DMS153 treated with DMSO at 0.1 percent for 48 hours (cell line): ENCODE measurements at regions not wholly inside any gene's neighbourhood (a gene's known extent, or its start where the extent isn't known, plus 50 kb on each side); places are given as distances from the start of the nearest gene placed in this dataset.
"Not testable (repeated sequence)": the region's sequence is repeated elsewhere in the genome, so short reads cannot be mapped to it uniquely, and the experiment has no call there.

Experiments
- DNase-seq: peaks from one replicate; lab custom pipeline; 2025; ENCODE audit not compliant: unreplicated experiment; lab: John Stamatoyannopoulos, UW

- DNase-seq = not testable (repeated sequence)
Observed at GRCh38 chr14:106658066-106658860, 1131.9 kb downstream of the TMEM121 start.

GRCh38 chr14:106661561-106661960 lies 1135.2 kb downstream of the TMEM121 start:
- DNase-seq = not testable (repeated sequence)

GRCh38 chr14:106662936-106663550 lies 1136.7 kb downstream of the TMEM121 start:
- DNase-seq = no peak

DNA sequence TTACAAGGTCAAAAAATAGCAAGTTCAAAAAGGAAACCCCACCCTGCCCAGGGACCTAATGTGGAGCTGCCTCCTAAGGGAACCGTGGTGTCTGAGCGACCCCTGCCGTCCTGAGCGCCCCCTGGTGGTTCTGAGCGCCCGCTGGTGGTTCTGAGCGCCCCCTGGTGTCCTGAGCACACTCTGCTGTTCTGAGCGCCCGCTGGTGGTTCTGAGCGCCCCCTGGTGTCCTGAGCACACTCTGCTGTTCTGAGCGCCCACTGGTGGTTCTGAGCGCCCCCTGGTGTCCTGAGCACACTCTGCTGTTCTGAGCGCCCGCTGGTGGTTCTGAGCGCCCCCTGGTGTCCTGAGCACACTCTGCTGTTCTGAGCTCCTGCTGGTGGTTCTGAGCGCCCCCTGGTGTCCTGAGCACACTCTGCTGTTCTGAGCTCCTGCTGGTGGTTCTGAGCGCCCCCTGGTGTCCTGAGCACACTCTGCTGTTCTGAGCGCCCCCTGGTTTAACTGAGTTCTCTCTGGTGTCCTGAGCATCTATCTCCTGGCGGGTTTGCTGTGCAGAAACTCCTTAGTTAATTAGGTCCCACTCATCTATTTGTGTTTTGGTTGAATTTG lies 1137.5 kb downstream of the TMEM121 start:
- DNase-seq = not testable (repeated sequence)

- no peak for DNase-seq
Observed at GRCh38 chr14:106665814-106666213, 1139.4 kb downstream of the TMEM121 start.

DNA sequence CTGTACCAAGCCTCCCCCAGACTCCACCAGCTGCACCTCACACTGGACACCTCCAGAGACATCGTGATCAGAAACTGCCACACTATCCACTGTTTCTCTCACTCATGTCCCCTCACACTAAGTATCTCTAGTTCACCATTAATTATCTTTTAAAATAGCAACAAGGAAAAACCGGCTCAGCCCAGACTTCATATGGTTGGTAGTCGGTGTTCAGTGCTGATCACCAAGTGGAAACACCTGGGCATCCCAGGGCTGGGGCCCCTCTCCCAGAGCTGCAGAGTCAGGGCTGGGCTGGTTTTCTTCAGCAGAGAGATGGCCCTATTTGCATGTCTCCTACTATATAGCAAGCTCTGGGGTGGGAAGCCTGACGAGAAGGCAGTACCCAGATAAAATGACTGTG lies 1140.0 kb downstream of the TMEM121 start:
- no peak for DNase-seq

- no peak for DNase-seq
Observed at GRCh38 chr14:106670011-106670410, 1143.6 kb downstream of the TMEM121 start.

GRCh38 chr14:106674093-106674492 lies 1147.7 kb downstream of the TMEM121 start:
- not testable (repeated sequence) for DNase-seq

DNA sequence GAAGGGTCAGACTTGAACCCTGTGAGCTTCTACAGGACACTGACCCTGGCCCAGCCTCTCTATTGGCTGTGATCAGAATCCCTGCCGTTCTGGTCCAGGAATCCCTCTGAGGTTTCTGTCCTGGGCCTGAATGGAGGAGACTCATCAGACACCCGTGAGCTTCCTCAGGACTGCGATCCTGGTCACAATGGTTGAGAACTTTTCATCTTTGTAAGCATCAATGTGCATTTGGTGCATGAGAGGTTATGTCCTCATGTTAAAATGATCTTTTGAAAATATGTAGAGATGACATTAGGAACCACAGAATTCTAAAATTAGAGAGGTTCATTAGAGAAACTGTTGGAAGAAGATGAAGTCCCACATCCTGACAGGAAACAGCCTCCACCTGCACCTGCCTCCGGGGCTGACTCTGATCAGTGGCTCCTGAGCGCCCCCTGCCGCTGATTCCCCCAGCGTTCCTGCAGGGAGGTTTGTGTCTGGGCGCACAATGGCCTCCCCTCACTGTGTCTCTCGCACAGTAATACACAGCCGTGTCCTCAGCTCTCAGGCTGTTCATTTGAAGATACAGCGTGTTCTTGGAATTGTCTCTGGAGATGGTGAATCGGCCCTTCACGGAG lies 1148.2 kb downstream of the TMEM121 start:
- DNase-seq = not testable (repeated sequence)

DNA sequence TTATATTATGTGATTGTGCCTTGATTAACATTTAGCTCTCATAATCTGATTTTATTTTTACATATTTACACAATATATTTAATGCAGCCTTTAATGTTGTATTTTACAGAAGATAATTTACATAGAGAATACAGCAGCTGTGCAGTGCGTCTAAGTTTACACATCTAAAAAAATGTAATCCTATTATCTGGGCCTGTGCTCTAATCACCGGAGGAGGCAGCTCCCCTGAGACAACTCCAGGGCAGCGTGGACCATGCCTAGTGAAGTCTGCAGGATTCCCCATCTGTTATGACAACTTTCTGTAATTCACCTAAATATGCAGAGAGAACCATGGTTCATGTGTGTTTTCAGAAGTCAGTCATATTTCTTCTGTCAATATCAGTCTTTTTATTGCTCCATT lies 1149.3 kb downstream of the TMEM121 start:
- not testable (repeated sequence) for DNase-seq

DNA sequence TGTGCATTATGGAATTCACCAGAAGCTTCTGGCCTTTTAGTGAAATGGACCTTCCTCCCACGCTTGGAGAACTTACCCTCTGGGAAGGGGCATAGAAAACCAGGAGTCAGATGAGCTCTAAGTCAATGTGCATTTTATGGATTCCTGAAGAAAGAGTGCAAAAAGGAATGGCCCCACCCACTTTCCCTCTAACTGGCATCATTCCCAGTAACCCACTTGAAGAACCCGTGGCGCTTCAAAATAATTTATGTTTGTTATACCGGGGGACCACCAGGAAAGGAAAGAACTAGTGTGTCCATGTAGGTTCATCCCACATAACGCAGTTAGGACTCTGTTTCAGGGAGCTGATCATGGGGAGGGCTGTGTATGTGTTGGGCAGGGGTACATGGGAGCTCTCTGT lies 1153.4 kb downstream of the TMEM121 start:
- DNase-seq = no peak

DNA sequence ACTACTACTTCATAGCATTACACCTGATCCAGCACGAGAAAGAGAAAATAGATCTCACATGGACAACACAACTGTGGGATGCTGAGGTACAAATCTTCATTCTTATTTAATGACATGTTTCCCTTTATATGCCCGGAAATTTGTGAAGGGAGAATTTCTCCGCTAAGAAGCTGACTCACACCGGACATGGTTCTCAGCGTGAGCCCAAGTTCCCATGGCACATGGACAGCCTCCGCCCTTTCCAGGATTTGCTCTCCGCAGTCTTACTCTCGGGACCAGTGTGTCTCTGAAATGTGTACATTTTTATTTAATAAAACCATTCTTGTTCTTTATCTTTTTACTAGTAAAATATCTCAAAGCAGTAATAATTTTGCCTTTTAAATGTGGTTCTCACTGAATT lies 1154.8 kb downstream of the TMEM121 start:
- no peak for DNase-seq

DNA sequence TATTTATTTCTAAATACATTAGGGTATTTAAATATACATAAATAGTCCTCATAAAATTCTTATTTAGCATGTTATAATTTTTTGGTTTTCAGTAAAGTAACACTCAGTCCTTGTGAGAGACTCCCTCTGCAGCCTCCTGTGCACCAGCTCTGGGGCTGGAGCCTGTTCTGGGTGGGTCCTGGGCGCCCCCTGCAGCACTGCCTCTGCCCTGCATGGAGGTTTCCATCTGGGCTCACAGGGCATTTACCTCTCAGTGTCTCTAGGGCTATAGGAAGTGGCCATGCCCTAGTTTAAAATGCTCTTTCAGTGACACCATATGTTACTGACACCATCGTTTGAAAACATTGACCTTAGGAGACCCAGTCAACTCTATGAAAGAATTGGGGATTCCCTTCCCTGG lies 1155.2 kb downstream of the TMEM121 start:
- DNase-seq = no peak

- no peak for DNase-seq
Observed at GRCh38 chr14:106683631-106684030, 1157.2 kb downstream of the TMEM121 start.

- DNase-seq = no peak
Observed at GRCh38 chr14:106686533-106686932, 1160.2 kb downstream of the TMEM121 start.

GRCh38 chr14:106690333-106690891 lies 1164.0 kb downstream of the TMEM121 start:
- no peak for DNase-seq

GRCh38 chr14:106691601-106692291 lies 1165.4 kb downstream of the TMEM121 start:
- no peak for DNase-seq

DNA sequence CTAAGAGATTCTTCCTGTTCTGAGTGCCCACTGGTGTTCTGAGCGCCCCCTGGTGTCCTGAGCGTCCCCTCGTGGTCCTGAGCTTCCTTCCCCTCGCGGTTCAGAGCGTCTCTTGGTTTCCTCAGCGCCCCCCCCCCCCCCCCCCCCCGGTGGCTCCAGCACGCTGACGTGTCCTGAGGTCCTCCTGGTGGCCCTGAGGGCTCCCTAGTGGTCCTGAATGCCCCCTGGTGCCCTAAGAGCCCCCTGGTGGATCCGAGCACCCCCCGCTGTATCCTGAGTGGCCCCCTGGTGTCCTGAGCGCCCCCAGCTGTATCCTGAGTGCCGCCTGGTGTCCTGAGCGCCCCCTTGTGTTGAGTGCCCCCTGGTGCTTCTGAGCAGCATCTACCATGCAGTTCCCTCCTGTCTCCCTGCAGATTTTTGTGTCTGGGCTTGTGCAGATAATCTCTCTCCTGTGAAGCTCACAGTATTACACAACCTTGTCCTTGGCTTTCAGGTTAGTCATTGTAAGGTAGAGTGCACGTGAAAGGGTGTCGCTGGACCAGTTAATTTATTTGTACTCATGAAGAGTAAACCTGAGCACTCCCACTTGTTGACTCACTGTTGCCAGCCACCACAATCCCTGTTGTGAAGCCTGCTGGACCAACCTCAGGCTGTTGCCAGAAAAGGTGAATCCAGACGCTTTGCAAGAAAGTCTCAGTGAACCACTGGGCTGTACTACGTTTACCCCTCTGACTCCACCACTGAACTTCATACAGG lies 1168.4 kb downstream of the TMEM121 start:
- DNase-seq = no peak

- not testable (repeated sequence) for DNase-seq
Observed at GRCh38 chr14:106698620-106699267, 1172.4 kb downstream of the TMEM121 start.

- DNase-seq = not testable (repeated sequence)
Observed at GRCh38 chr14:106703651-106704050, 1177.3 kb downstream of the TMEM121 start.
